ENCODE measurements at regions not wholly inside any gene's neighbourhood (a gene's known extent, or its start where the extent isn't known, plus 50 kb on each side); places are given as distances from the start of the nearest gene placed in this dataset.

DNA sequence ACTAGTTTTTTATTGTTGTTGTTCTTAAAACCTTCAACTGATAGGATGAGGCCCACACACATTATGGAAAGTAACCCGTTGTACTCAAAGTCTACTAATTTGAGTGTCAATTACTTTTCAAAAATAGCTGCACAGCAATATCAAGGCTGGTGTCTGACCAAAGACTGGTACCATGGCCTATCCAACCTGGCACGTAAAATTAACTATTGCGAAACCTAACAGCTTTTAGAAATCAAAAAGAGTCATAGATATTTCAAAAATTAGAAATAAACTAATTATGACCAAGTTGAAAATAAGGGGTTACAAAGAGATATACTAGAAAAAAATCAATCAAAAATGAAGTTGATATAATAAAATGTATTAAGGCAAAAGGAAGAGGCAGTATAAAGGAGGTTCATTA, 501.5 kb upstream of the SLC8A1 start:
- TF ChIP-seq CTCF (conservative IDR thresholded peaks at IDR 0.05 in 1 of 2, IDR thresholded peaks at IDR 0.05 in 1 of 2; ENCODE audit: low read depth in 1 of 2, low read length in 2 of 2): no peak
- TF ChIP-seq EZH2 (IDR thresholded peaks at IDR 0.05; ENCODE audit: low read length, missing control alignments): no peak

All from fibroblast of lung (primary cell).